EH (cell line): ENCODE measurements at regions not wholly inside any gene's neighbourhood (a gene's known extent, or its start where the extent isn't known, plus 50 kb on each side); places are given as distances from the start of the nearest gene placed in this dataset.
"Not testable (repeated sequence)": the region's sequence is repeated elsewhere in the genome, so short reads cannot be mapped to it uniquely, and the experiment has no call there.

Experiments
- DNase-seq: peaks from one replicate; pipeline ENCODE4 v3.0.0-alpha.2; 2015; ENCODE audit warnings: low read depth

DNA sequence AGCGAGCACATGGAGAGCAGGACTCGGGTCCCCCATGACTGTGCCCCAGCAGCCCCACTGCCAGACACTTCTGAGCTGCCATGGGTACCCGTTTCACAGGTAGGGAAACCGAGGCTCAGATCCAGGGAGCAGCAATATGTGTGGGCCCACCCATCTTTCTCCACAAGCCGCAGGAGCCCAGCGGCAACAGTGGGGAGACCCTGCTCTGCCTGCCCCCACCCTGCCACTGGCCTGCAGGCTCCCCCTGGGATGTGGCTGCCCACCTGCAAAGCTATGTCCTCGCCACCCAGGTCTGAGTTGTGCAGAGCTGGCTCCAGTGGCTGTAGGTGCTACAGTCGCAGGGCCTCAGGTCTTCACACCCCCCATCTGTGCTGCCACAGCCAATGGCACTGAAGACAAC is 50.6 kb upstream of the C1QTNF9B start:
- no peak for DNase-seq

DNA sequence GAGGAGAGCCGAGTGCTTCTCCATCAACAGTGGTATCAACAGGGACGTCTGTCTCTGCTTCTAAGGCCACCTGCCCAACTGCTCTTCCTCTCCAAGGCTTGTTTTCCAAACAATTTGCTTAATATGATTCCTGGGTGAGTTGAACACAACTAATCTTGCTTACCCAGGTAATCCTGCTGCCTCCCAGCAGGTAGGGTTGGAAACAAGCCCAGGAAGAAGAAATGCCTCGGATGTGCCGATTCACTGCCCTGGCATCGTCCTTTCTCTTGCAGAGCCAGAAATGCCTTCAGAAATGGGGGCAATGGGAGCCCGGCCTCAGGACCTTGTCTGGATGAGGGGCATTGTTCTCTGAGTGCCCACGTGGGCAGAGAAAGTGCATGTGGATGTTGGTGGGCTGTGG is 51.9 kb upstream of the C1QTNF9B start:
- no peak for DNase-seq

DNA sequence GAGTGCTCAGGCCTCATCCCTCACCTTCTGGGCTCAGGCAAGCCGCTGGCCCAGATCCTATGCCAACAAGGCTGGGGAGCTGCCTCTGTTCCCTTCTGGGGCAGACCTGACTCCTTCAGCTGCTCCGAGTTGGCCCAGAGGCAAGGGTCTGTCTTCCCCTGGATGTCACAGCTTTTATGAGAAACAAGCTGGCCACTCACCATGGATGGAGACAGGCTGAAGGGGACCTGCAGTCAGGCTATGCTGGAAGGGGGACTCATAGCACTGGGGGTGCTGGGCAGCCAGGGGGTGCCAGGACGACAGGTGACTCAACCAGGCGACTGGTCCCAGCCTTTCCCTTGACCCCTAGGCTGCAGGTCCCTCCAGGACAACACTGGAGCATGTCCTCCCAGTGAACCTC is 52.4 kb upstream of the C1QTNF9B start:
- no peak for DNase-seq

DNA sequence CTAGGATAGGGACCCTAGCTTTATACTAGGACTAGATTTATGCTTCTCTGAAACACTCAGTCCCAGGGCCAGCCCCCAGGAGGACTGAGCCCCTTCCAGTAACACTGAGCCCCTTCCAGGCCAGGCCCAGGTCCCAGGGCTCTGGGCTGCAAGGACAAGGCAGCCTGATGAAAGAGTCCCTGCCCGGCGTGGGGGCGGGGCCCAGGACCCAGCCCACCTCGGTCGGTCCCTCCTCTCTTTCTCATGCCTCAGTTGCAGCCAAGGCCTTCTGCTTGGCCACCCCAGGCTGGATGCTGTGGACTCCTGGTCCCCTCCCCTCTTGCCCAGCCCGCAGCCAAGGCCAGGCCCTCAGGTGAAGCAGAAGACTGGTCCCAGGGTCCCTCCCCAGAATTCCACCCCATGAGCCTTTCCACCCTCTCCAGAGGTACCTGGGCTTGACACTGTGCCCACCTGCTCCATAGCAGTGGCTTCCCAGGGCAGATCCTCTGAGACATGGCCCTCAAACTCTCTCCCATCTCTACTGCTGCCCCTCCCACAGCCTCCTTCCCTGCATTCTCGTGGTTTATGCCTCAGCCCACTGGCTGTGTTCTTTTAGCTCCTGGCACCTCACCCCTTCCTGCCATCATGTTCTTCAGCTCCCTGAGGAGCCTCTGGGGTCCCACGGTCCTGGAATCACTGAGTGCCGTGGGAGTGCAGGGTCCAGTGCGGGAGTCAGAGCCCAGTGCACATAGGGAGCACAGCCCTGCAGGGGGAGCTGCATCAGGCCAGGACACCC is 53.6 kb upstream of the C1QTNF9B start:
- no peak for DNase-seq

DNA sequence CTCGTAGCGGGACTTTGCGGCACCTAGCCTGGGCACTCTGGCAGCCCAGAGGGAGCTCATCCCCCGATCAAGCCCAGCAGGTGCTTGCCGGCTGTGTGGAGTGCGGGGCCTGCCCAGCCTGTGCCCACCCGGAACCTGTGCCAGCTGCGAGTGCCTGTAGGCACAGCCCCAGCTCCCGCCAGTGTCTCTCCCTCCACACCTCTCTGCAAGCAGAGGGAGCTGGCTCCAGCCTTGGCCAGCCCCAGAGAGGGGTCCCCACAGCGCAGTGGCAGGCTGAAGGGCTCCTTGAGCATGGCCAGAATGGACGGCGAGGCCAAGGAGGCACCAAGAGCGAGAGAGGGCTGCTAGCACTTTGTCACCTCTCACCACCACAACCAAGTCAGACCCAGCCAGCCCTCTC is 55.5 kb upstream of the C1QTNF9B start:
- DNase-seq: no peak

DNA sequence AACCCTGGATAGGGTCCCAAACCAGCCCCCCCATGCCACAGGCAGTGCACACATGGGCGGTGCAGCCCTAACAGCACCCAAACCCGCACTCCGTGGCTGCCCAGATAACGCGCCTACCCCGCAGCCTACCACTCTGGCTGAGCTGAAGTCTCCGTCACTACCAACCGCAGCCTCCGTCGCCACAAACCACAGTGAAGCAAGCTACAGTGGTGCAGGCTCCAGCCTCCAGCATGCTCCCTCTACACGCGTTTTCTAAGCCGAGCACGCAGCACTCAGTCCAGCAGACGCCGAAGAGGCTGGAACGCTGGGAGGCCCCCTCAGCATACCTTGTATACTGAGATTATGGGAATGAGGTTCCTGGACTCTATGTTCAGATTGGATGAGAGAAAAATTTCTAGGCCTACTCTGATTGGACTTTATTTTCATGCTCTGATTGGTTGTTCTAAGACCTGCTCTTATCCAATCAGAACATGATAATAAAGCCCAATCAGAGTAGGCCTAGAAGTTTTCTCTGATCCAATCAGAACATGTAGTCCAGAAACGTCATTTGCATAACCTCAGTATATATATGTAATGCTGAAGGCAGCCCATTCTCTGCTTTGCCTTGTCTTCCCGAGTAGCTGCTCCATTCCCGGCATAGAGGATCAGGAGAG is 56.7 kb upstream of the C1QTNF9B start:
- DNase-seq: no peak

DNA sequence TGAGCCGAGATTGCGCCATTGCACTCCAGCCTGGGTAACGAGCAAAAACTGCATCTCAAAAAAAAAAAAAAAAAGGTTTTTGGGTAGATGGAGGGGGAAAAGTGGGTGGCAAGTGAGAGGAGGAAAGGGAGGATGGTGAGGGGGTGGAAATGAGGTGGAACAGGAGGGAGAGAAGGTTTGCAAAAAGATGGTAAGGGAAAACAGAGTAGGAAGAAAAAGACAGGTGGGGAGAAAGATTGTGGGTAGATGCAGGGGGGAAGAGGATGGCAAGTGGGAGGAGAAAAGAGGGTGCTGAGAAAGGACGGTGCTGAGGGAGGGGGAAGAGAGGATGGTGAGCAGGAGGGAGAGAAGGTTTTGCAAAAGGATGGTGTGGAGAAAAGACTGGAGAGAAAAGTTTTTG is 57.8 kb upstream of the C1QTNF9B start:
- no peak for DNase-seq

DNA sequence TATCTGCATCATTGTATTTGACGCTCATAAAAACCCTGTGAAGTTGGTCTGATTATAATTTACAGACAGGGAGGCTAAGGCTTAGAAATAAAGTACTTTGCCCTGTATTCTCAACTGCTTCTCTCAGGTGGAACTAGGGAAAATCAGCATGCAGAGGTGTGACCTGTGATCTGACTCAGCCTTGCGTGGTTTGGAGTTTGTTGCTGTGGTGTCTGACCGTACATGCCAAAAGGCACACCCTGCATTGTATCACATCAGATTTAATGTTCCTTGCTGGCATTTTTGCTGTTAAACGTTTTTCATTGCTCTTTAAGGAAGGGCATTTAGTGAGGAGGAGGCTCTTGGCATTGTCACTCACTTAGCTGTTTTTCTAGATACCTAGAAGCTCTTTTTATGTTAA is 58.8 kb upstream of the C1QTNF9B start:
- DNase-seq: peak; percentile 34

DNA sequence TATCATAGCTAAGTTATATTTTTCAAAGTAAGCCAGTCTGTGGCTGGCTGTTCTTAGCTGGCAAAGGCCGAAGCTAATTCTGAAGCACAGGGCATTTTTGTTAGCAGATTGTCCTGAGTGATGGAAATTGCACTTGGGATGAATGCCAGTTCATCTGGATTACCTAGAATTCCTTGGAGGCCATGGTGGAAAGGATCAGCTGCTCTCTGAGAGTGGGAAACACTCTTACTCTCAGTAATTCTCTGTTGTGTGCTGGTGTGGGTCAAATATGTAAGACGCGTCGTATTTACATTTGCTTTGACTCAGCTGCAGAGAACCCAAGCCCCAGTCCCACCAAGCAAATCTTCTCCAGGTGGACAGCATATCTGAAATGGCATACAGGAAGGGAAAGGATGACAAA is 60.7 kb upstream of the C1QTNF9B start:
- no peak for DNase-seq

DNA sequence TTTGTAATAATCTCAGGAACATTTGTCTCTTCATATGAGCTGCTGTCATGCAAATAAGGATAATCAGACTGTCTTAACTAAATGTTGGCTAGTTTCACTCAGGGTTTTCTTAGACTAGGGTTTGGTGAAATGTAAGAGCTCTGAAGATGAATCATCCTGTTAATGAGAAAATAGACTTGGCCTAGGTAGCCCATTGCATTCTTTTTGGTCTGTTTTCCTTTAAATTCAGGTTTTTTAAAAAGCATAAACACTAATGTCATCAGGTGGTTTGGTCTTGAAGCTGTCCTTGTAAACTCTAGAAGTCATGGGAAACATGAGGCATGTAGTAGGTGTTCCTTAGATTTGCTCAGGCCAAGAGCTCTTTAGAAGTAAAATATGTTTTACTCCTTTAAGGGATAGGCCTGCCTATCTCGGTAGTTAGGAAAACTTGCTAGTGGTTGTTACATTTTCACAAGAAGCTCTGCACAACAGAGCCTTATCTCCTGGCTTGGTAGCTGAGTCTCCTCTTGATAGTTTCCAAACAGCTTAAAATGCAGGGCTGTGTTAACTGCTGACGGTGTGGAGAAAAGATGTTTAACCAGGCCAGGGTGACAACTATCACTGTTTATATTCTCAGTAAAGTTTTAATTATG is 62.0 kb upstream of the C1QTNF9B start:
- DNase-seq: peak; percentile 14

DNA sequence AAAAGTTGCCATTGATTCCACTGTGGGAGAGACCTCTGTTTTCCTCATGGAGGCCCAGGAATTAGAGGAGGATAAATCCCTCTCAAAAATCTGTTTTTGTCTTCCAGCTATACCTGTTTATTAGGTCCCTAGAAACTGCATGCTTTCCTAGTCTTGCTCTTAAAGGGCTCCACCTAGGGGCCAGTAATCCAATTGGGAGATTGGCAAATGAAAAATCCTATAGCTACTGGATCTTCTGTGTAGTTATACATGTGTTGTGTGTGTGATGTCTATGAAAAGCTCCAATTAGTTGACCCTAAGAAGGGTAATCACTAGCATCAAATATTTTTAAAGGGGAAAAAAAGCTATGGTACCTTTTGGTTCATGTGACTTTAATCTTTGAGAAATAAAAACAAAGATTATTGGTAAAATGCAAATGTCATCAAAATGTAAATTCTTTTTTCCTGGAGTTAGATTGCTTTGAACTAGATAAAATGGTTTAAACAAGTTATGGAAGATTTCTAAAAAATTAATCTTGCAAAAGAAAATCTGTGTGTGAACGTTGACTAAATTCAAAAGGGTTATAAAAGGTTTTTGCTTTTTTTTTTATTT is 63.4 kb upstream of the C1QTNF9B start:
- peak; percentile 54 for DNase-seq

DNA sequence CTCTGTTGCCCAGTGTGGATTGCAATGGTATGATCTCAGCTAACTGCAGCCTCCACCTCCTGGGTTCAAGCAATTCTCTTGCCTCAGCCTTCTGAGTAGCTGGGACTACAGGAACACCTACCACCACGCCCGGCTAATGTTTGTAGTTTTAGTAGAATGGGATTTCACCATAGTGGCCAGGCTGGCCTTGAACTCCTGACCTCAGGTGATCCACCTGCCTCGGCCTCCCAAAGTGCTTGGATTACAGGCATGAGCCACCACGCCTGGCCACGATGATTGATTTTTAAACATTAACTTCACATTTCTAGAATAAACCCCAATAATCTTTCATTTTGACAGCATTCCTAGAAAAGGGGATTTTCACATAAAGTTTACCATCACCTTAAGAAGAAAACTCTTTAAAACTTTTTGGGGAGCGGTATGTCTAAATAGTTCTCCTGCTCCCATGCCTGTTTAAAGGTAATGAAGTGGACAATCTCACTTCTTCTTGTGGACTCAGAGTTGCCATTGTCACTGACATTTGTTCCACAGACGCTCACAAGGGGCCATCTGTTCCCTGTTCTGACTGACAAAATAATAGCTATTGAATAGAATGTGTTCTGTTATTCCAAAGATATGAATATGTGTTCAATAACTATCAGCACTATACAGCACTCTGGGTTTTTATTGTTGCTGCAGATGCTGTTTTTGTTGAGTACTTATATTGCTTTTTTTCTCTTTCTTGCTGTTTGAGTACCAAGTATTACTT is 66.1 kb upstream of the C1QTNF9B start:
- no peak for DNase-seq

DNA sequence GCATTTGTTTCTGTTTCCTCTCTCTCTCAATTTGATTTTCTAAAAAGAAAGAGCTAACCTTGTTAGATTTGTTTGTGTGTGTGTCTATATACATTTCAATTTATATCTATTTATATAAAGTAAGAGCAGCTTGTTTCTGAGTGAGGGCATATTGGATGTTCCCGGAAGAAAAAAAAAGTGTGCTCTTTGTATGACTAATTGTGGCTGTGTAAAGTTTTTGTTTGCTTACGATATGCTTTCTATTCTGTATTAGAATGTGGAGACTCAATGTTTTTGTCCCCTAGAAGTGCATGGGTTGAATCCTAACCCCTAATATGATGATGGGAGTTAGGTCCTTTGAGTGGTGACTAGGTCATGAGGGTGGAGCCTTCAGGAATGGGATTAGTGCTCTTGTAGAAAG is 66.6 kb upstream of the C1QTNF9B start:
- DNase-seq: no peak

DNA sequence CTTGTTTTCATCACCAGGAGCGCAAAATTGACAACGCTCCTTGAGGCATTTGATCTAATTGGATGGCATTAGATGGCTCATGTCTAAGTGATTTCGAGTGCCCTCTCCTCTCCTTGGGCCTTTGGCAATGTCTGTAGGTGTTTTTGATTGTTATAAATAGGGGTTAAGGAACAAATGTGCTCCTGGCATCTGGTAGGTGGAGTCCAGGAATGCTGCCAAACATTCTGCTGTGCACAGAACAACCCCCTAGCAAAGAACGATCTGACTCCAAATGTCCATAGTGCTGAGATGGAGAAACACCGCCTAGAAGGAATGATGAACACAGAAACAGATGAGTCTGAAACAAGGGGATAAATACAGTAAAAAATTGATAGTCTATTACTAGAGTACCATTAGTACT is 68.0 kb upstream of the C1QTNF9B start:
- DNase-seq: no peak

DNA sequence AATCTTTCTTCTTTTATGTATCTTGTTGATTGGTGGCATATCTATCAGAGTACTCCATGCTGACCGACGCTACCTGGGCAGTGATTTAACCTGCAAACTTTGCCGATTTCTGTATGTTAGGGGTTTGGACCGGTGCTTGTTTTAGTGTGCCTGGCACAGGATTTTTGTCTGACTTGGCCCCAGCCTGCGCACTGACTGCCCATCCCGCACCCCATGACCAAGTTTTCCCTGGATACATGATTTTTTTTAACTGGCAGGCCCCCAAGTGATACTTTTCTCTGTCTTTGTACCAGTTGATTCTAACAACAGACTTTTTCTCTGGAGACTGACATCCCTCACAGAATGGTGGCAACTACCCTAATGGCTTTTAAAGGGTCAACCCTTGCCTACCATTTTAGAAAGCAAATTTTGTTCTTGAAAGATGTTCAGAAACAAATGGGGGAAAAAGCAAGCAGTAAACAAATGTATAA is 69.0 kb upstream of the C1QTNF9B start:
- no peak for DNase-seq

DNA sequence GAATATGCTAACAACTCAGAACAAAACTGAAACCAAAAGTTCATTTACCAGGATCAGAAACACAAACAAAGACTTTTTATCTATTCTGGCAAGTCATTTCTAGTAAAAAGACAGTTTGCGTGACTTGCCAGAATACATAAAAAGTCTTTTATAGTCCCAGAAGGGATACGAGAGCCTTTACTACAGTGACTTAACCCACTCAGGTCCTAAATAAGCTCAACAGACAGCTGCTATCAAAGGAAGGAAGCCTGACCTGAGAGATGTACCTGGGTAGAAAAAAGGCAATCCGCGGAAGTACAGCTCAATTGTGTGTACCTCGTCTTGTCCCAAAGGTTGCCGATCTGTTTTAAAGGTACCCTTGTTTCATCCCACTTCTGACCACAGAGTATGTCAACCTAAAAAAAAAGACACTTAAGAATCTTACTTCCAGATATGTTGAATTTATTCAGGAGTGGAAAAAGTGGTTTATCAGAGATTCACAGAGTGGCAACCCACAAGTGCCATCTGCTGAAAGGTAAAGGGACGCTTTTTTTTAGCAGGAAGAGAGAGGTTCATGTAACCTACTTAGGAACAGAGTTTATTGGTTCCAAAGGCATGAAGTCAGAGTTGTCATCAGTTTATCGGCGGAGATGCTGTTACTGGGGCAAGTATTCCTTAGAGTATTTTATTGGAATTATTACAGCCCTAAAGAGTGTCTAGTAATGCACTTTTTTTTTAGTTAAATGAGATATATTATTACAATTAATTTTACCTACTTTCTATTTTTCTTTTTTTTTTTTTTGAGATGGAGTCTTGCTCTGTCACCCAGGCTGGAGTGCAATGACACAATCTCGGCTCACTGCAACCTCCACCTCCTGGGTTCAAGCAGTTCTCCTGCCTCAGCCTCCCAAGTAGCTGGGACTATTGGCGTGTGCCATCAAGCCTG is 69.7 kb upstream of the C1QTNF9B start:
- peak; percentile 54 for DNase-seq

DNA sequence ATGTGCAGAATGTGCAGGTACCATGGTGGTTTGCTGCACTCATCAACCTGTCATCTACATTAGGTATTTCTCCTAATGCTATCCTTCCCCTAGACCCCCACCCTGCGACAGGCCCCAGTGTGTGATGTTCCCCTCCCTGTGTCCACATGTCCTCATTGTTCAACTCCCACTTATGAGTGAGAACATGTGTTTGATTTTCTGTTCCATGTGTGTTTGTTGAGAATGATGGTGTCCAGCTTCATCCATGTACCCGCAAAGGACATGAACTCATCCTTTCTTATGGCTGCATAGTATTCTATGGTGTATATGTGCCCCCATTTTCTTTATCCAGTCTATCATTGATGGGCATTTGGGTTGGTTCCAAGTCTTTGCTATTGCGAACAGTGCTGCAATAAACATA is 70.5 kb upstream of the C1QTNF9B start:
- DNase-seq: not testable (repeated sequence)

DNA sequence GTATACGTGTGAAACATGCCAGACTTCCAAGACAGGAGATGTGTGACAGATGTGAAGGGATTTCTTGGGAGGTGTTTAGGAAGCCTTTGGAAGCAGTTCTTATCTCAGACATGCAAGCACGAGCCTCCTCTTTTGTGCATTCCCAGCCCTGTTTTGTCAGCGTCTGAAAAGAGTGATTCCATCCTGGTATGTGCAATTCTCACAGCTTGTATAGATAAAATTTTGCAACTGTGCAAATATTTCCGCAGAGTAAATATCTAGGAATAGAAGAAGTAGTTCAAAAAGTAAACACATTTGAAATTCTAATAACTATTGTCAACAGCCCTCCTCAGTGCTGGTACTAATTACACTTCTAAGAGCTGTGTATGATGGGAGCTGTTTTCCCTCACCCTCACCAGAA is 72.3 kb upstream of the C1QTNF9B start:
- DNase-seq: peak; percentile 43

DNA sequence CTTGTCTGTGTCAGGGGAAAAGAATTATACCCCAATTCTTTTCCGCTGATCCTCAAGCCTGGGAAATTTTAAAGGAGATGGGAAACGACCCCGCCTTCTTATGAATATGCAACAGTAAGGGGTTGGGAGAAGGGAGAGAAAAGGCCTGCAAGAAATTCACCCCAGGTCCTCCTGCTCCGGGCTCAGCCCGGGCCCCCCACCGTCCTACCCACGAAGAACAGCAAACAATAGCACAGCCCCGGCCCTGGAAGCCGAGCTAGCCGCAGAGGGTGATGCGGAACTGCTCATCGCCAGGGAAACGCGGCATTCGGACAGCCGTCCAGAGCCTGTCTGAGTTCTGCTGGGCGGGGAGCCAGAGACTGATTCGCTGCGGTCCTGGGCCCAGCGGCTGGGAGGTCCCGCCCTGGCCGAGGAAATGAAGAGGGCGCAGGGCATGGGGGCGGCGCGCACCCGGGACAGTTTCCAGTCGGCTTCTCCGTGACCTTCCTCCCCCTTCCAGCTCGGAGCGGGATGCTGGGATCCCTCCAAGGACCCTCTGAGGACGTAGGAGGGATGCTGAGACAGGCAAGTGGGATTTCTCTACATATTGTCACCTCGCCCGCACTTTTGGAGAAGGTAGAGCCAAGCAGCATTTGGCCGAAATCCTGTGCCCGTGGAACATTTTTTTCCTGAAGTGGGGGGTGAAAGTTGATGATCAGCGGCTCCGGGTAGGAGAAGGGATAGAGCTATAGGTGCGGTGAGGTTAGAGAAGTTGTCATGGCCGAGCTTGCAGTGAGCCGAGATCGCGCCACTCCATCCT is 82.3 kb upstream of the C1QTNF9B start:
- peak; percentile 89 for DNase-seq

DNA sequence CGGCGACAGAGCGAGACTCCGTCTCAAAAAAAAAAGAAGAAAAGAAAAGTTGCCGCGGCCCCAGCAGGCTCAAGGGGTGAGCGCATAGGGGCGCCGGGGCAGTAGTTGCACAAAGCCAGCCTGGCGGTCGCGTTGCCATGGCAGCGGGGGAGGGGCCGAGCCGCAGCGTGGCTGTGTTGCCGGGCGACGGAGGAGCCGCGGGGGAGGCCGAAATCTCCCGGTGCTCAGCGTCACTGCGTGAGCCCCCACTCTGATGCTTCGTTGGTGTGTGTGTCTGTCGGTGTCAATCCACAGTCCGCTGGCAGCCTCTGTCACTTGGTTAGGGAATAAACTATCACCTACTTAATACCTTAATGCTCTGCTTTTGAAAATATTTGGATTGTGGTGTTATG is 82.9 kb upstream of the C1QTNF9B start:
- peak; percentile 84 for DNase-seq
